ENCODE measurements at regions not wholly inside any gene's neighbourhood (a gene's known extent, or its start where the extent isn't known, plus 50 kb on each side); places are given as distances from the start of the nearest gene placed in this dataset.

GRCh38 chr7:26043801-26044200 lies 108.2 kb upstream of the NFE2L3 start:
- no peaks in the 10 kb centered on the region for H3K27me3 ChIP-seq
- intact Hi-C loops (cut with DNase I; ENCODE audit: low total_unique reads), result no loop called here
- in situ Hi-C loops (cut with MboI; ENCODE audit: low sequenced_read_pairs in 4 of 4), result no loop called here

GRCh38 chr7:26044320-26044719 lies 107.7 kb upstream of the NFE2L3 start:
- Histone ChIP-seq H3K4me1 (no peaks in the 10 kb centered on the region), H3K27me3 (no peaks in the 10 kb centered on the region), H3K4me3 (no peak overlapping the region), H3K36me3 (no peaks in the 10 kb centered on the region), H3K27ac (no peak overlapping the region), H3K9me3 (no peaks in the 10 kb centered on the region)
- intact Hi-C loops (cut with DNase I; ENCODE audit: low total_unique reads) (no loop called here), in situ Hi-C loops (cut with MboI; ENCODE audit: low sequenced_read_pairs in 4 of 4) (no loop called here)
- DNase-seq (no peak), ATAC-seq (no peak)
- TF ChIP-seq POLR2A (IDR thresholded peaks at IDR 0.05), result no peak
- TF ChIP-seq CTCF (IDR thresholded peaks at IDR 0.05 in 4 of 5, conservative IDR thresholded peaks at IDR 0.05 in 1 of 5), result no peak

More at GRCh38 chr7:26043801-26044200, 108.2 kb upstream of the NFE2L3 start:
- Histone ChIP-seq H3K27ac (no peak overlapping the region), H3K4me1 (no peaks in the 10 kb centered on the region), H3K9me3 (no peaks in the 10 kb centered on the region), H3K4me3 (no peak overlapping the region), H3K36me3 (no peaks in the 10 kb centered on the region)
- DNase-seq (no peak), ATAC-seq (no peak)
- TF ChIP-seq POLR2A (IDR thresholded peaks at IDR 0.05) (no peak), CTCF (IDR thresholded peaks at IDR 0.05 in 4 of 5, conservative IDR thresholded peaks at IDR 0.05 in 1 of 5) (no peak)

GRCh38 chr7:26046150-26046549 lies 105.8 kb upstream of the NFE2L3 start:
- TF ChIP-seq POLR2A (IDR thresholded peaks at IDR 0.05), result no peak
- no peaks in the 10 kb centered on the region for H3K9me3 ChIP-seq
- DNase-seq (no peak), ATAC-seq (no peak)
- no peak overlapping the region for H3K4me3 ChIP-seq
- in situ Hi-C loops (cut with MboI; ENCODE audit: low sequenced_read_pairs in 4 of 4), result no loop called here
- no peaks in the 10 kb centered on the region for H3K36me3 ChIP-seq
- H3K4me1 ChIP-seq, result no peaks in the 10 kb centered on the region
- intact Hi-C loops (cut with DNase I; ENCODE audit: low total_unique reads), result no loop called here
- no peak overlapping the region for H3K27ac ChIP-seq
- H3K27me3 ChIP-seq, result peaks cover 0 to 5% (median 0%) of the 10 kb centered on the region in 3 donors

- Histone ChIP-seq H3K4me3 (no peak overlapping the region), H3K9me3 (no peaks in the 10 kb centered on the region), H3K27me3 (peaks cover 0 to 5% (median 0%) of the 10 kb centered on the region in 3 donors), H3K4me1 (no peaks in the 10 kb centered on the region), H3K27ac (no peak overlapping the region), H3K36me3 (no peaks in the 10 kb centered on the region)
- in situ Hi-C loops (cut with MboI; ENCODE audit: low sequenced_read_pairs in 4 of 4) (no loop called here), intact Hi-C loops (cut with DNase I; ENCODE audit: low total_unique reads) (no loop called here)
- no peak for DNase-seq
- TF ChIP-seq POLR2A (IDR thresholded peaks at IDR 0.05) (no peak), CTCF (IDR thresholded peaks at IDR 0.05 in 4 of 5, conservative IDR thresholded peaks at IDR 0.05 in 1 of 5) (no peak)
- ATAC-seq, result no peak
These were observed 105.1 kb upstream of the NFE2L3 start for GRCh38 chr7:26046878-26047277.

GRCh38 chr7:26048663-26049062 lies 103.3 kb upstream of the NFE2L3 start:
- intact Hi-C loops (cut with DNase I; ENCODE audit: low total_unique reads), result no loop called here
- Histone ChIP-seq H3K4me1 (no peaks in the 10 kb centered on the region), H3K27me3 (peaks cover 0 to 9% (median 0%) of the 10 kb centered on the region in 3 donors), H3K27ac (no peak overlapping the region), H3K4me3 (no peak overlapping the region), H3K9me3 (no peaks in the 10 kb centered on the region), H3K36me3 (no peaks in the 10 kb centered on the region)
- no peak for ATAC-seq
- DNase-seq, result no peak
- TF ChIP-seq CTCF (IDR thresholded peaks at IDR 0.05 in 4 of 5, conservative IDR thresholded peaks at IDR 0.05 in 1 of 5) (no peak), POLR2A (IDR thresholded peaks at IDR 0.05) (no peak)
- in situ Hi-C loops (cut with MboI; ENCODE audit: low sequenced_read_pairs in 4 of 4), result no loop called here

All from gastrocnemius medialis (tissue), 4 donors.